ENCODE measurements at regions not wholly inside any gene's neighbourhood (a gene's known extent, or its start where the extent isn't known, plus 50 kb on each side); places are given as distances from the start of the nearest gene placed in this dataset.
"Not testable (repeated sequence)": the region's sequence is repeated elsewhere in the genome, so short reads cannot be mapped to it uniquely, and the experiment has no call there.

- no peak for DNase-seq (ENCODE audit: low spot score)
Observed at GRCh38 chrX:131356725-131357124, 67.6 kb upstream of the IGSF1 start.

- DNase-seq (ENCODE audit: low spot score) = no peak
Observed at GRCh38 chrX:131359611-131360010, 70.5 kb upstream of the IGSF1 start.

- no peak for DNase-seq (ENCODE audit: low spot score)
Observed at GRCh38 chrX:131365766-131366165, 76.7 kb upstream of the IGSF1 start.

- peak; percentile 40 for DNase-seq (ENCODE audit: low spot score)
Observed at GRCh38 chrX:131366407-131366806, 77.3 kb upstream of the IGSF1 start.

- no peak for DNase-seq (ENCODE audit: low spot score)
Observed at GRCh38 chrX:131388293-131388692, 99.2 kb upstream of the IGSF1 start.

- DNase-seq (ENCODE audit: low spot score) = no peak
Observed at GRCh38 chrX:131392666-131393065, 103.6 kb upstream of the IGSF1 start.

- DNase-seq (ENCODE audit: low spot score) = no peak
Observed at GRCh38 chrX:131393426-131393825, 104.3 kb upstream of the IGSF1 start.

GRCh38 chrX:131394384-131394783, 105.3 kb upstream of the IGSF1 start:
- peak; percentile 7 for DNase-seq (ENCODE audit: low spot score)

GRCh38 chrX:131397891-131398290, 108.8 kb upstream of the IGSF1 start:
- no peak for DNase-seq (ENCODE audit: low spot score)

GRCh38 chrX:131399678-131400428, 110.7 kb upstream of the IGSF1 start:
- no peak for DNase-seq (ENCODE audit: low spot score)

GRCh38 chrX:131402124-131402811, 113.2 kb upstream of the IGSF1 start:
- DNase-seq (ENCODE audit: low spot score) = no peak

GRCh38 chrX:131405497-131405896, 116.4 kb upstream of the IGSF1 start:
- DNase-seq (ENCODE audit: low spot score) = no peak

- no peak for DNase-seq (ENCODE audit: low spot score)
Observed at GRCh38 chrX:131424895-131425294, 119.0 kb upstream of the OR13H1 start.

GRCh38 chrX:131430465-131430864, 113.4 kb upstream of the OR13H1 start:
- DNase-seq (ENCODE audit: low spot score) = not testable (repeated sequence)

GRCh38 chrX:131441033-131441432, 102.8 kb upstream of the OR13H1 start:
- peak; percentile 4 for DNase-seq (ENCODE audit: low spot score)

GRCh38 chrX:131445955-131446354, 97.9 kb upstream of the OR13H1 start:
- DNase-seq (ENCODE audit: low spot score) = no peak

- not testable (repeated sequence) for DNase-seq (ENCODE audit: low spot score)
Observed at GRCh38 chrX:131461855-131462254, 82.0 kb upstream of the OR13H1 start.

- DNase-seq (ENCODE audit: low spot score) = not testable (repeated sequence)
Observed at GRCh38 chrX:131473809-131474208, 70.1 kb upstream of the OR13H1 start.

- no peak for DNase-seq (ENCODE audit: low spot score)
Observed at GRCh38 chrX:131477498-131477897, 66.4 kb upstream of the OR13H1 start.
